Ascending aorta (tissue), 2 donors: ENCODE measurements at regions not wholly inside any gene's neighbourhood (a gene's known extent, or its start where the extent isn't known, plus 50 kb on each side); places are given as distances from the start of the nearest gene placed in this dataset.

Source experiments
- DNase-seq, 2 donors: peaks; one replicate each; pipeline ENCODE4 v3.0.0-alpha.2; 2019; ENCODE audit warnings: low spot score in 2 of 2
- H3K27ac ChIP-seq, 2 donors: fragments of 200-600 bp; sonication (generic); one replicate each; pipeline ENCODE4 v1.5.1; 2016 to 2017; ENCODE audit warnings: mild to moderate bottlenecking in 1 of 2
- H3K27me3 ChIP-seq: fragments of 200-600 bp; sonication (generic); one replicate; pipeline ENCODE4 v1.5.1; 2017
- H3K36me3 ChIP-seq, 2 donors: fragments of 200-600 bp; sonication (generic); one replicate each; pipeline ENCODE4 v1.5.1; 2016
- H3K4me1 ChIP-seq, 2 donors: fragments of 200-600 bp; sonication (generic); one replicate each; pipeline ENCODE4 v1.5.1; 2016 to 2017; ENCODE audit warnings: mild to moderate bottlenecking in 1 of 2
- H3K4me3 ChIP-seq, 2 donors: fragments of 200-600 bp; sonication (generic); one replicate each; pipeline ENCODE4 v1.5.1; 2016 to 2017; ENCODE audit warnings: mild to moderate bottlenecking in 1 of 2
- H3K9me3 ChIP-seq, 2 donors: fragments of 200-600 bp; sonication (generic); one replicate each; pipeline ENCODE4 v1.5.1; 2016
- CTCF ChIP-seq, 3 experiments: fragments of 200-600 bp in 2 of 3; fragments of 450-650 bp in 1 of 3; sonication (generic) in 2 of 3; IDR thresholded peaks; one replicate each; pipeline ENCODE4 v1.5.1; 2016 to 2019; ENCODE audit warnings: antibody characterized with exemption in 3 of 3, mild to moderate bottlenecking in 1 of 3, moderate library complexity in 1 of 3
- intact Hi-C: fragments of 100-400 bp; cut with DNase I; formaldehyde crosslinking; loops from one replicate; pipeline ENCODE4 v1.15.1; 2023

DNA sequence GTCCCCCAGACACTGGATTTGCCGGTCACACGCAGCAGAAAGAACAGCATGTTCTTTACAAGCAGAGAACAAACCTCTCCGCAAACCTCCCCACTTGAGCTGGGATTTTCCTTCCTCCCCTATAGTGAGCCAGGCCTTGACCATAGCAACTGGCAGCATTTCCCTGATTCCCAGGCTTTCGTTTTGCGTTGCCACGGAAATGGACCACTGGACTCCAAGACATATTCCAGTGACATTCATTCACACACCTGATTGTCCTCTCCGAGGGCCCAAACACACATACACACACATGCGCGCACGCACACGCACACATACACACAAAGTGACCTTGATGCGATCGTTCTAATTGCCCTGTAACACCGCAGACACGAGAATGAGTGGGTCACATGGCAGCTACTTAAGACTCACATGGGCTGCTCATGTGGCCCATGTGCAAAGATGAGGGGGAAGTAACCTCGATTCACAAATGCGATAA is 80.9 kb upstream of the CPEB4 start:
- no peak for TF ChIP-seq CTCF (IDR thresholded peaks at IDR 0.05)
- no peak overlapping the region for H3K4me3 ChIP-seq
- H3K27ac ChIP-seq: no peak overlapping the region
- no peaks in the 10 kb centered on the region for H3K9me3 ChIP-seq
- H3K36me3 ChIP-seq: no peaks in the 10 kb centered on the region
- no peaks in the 10 kb centered on the region for H3K4me1 ChIP-seq
- DNase-seq: no peak
- no peaks in the 10 kb centered on the region for H3K27me3 ChIP-seq
- intact Hi-C loops: no loop called here

- H3K4me3 ChIP-seq: no peak overlapping the region
- intact Hi-C loops: no loop called here
- DNase-seq: no peak
- no peak overlapping the region for H3K27ac ChIP-seq
- H3K27me3 ChIP-seq: no peaks in the 10 kb centered on the region
- no peaks in the 10 kb centered on the region for H3K36me3 ChIP-seq
- H3K4me1 ChIP-seq: no peaks in the 10 kb centered on the region
- no peak for TF ChIP-seq CTCF (IDR thresholded peaks at IDR 0.05)
- H3K9me3 ChIP-seq: no peaks in the 10 kb centered on the region
Observed at GRCh38 chr5:173808079-173808808, 79.9 kb upstream of the CPEB4 start.

DNA sequence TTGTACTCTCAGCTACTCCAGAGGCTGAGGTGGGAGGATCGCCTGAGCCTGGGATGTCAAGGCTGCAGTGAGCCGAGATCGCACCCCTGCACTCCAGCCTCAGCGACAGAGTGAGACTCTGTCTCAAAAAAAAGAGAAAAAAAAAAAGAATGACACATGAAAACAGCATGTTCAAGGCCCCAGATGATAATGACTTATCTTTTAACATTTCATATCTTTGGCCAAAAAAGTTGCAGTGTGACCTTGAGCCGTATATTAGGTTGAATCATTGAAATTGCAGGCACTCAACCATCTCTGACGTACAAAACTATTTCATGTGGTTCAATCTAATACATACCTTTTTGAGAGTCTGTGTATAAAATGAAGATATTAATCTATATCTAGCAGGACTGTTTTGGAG is 79.1 kb upstream of the CPEB4 start:
- H3K27ac ChIP-seq: no peak overlapping the region

GRCh38 chr5:173812811-173813550 is 75.2 kb upstream of the CPEB4 start:
- DNase-seq: no peak
- intact Hi-C loops: no loop called here
- H3K9me3 ChIP-seq: no peaks in the 10 kb centered on the region
- no peaks in the 10 kb centered on the region for H3K4me1 ChIP-seq
- no peak overlapping the region for H3K4me3 ChIP-seq
- no peak for TF ChIP-seq CTCF (IDR thresholded peaks at IDR 0.05)
- H3K36me3 ChIP-seq: no peaks in the 10 kb centered on the region
- H3K27ac ChIP-seq: no peak overlapping the region
- no peaks in the 10 kb centered on the region for H3K27me3 ChIP-seq

More for the DNA sequence above, 79.1 kb upstream of the CPEB4 start:
- H3K9me3 ChIP-seq: no peaks in the 10 kb centered on the region
- H3K4me3 ChIP-seq: no peak overlapping the region
- TF ChIP-seq CTCF (IDR thresholded peaks at IDR 0.05): no peak
- intact Hi-C loops: no loop called here
- DNase-seq: no peak
- no peaks in the 10 kb centered on the region for H3K27me3 ChIP-seq
- H3K4me1 ChIP-seq: no peaks in the 10 kb centered on the region
- no peaks in the 10 kb centered on the region for H3K36me3 ChIP-seq

- no peak for DNase-seq
- no peaks in the 10 kb centered on the region for H3K4me1 ChIP-seq
- no peaks in the 10 kb centered on the region for H3K9me3 ChIP-seq
- intact Hi-C loops: no loop called here
- no peaks in the 10 kb centered on the region for H3K27me3 ChIP-seq
- no peak overlapping the region for H3K27ac ChIP-seq
- H3K4me3 ChIP-seq: no peak overlapping the region
- TF ChIP-seq CTCF (IDR thresholded peaks at IDR 0.05): no peak
- H3K36me3 ChIP-seq: no peaks in the 10 kb centered on the region
Observed at GRCh38 chr5:173814053-173814452, 74.1 kb upstream of the CPEB4 start.
